ENCODE measurements at regions not wholly inside any gene's neighbourhood (a gene's known extent, or its start where the extent isn't known, plus 50 kb on each side); places are given as distances from the start of the nearest gene placed in this dataset.
"Not testable (repeated sequence)": the region's sequence is repeated elsewhere in the genome, so short reads cannot be mapped to it uniquely, and the experiment has no call there.

- Mint-ChIP-seq H3K27me3 (no peaks in the 10 kb centered on the region), H3K27ac (no peak overlapping the region), H3K9me3 (peaks cover 4% of the 10 kb centered on the region), H3K36me3 (ENCODE audit: low read depth) (no peaks in the 10 kb centered on the region), H3K4me1 (no peaks in the 10 kb centered on the region), H3K4me3 (no peak overlapping the region)
- ChIA-PET CTCF (no interaction called here), POLR2A (no interaction called here)
- DNase-seq = no peak
- intact Hi-C loops (cut with micrococcal nuclease) = no loop called here
- no peak for TF ChIP-seq CTCF (IDR thresholded peaks at IDR 0.05)
- no peak for ATAC-seq (ENCODE audit: low read depth)
These were observed 224.2 kb downstream of the CNTN3 start for GRCh38 chr3:74390121-74390877.

DNA sequence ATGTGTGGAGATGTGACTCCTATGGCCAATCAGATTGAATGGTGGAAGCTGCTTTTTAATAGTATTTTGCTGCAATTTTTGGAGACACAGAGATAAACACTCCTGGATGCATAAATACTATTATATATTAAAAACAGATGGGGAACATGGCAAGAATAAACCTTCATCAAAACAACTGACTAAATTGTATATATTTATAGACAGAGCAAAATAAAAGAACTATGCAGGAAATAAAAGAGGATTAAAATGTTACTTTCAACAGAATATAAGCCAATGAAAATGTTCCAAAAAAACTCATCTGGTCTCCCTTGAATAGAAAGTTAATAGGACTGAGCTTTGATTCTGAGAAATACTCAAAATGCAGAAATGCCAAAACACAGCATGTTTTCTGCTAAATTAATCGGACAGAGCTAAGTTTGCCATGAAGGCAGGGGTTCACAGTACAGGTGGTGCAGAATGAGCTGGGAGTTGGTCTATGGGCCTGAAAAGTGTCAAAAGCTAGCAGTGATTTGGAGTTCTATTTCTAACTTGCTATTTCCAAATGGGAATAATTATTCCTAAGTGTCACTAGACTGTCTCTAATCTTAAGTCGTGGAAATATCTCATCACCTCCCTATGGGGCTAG lies 227.2 kb downstream of the CNTN3 start:
- Mint-ChIP-seq H3K4me3 (no peak overlapping the region), H3K36me3 (ENCODE audit: low read depth) (no peaks in the 10 kb centered on the region), H3K27ac (no peak overlapping the region), H3K27me3 (no peaks in the 10 kb centered on the region), H3K4me1 (no peaks in the 10 kb centered on the region), H3K9me3 (peaks cover 7% of the 10 kb centered on the region)
- ChIA-PET CTCF (no interaction called here), POLR2A (no interaction called here)
- intact Hi-C loops (cut with micrococcal nuclease) = no loop called here
- ATAC-seq (ENCODE audit: low read depth) (no peak), DNase-seq (no peak)
- no peak for TF ChIP-seq CTCF (IDR thresholded peaks at IDR 0.05)

GRCh38 chr3:74384159-74384558 lies 230.3 kb downstream of the CNTN3 start:
- no peak for TF ChIP-seq CTCF (IDR thresholded peaks at IDR 0.05)
- Mint-ChIP-seq H3K9me3 (peaks cover 3% of the 10 kb centered on the region), H3K27ac (no peak overlapping the region), H3K27me3 (no peaks in the 10 kb centered on the region), H3K36me3 (ENCODE audit: low read depth) (no peaks in the 10 kb centered on the region), H3K4me3 (no peak overlapping the region), H3K4me1 (no peaks in the 10 kb centered on the region)
- ChIA-PET POLR2A (no interaction called here), CTCF (no interaction called here)
- DNase-seq (no peak), ATAC-seq (ENCODE audit: low read depth) (no peak)
- intact Hi-C loops (cut with micrococcal nuclease) = no loop called here

DNA sequence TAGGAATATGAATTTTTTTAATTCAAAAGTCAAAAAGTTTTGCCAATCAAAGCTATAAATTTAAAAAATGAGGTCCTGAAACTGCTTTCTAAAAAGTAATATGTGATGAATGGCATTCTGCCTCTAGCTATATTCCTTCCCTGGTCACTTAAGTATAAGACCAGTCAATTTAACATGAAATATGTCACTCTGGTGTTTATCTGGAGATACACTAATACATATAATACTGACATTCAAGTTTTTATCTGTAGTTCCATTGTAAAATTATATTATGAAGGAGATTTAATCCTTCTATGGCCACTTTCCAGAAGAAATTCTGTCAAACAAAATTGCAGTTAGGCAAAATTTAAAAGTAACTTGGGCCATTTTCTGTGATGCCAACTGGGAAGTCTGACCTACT lies 236.8 kb downstream of the CNTN3 start:
- no peak overlapping the region for H3K4me3 Mint-ChIP-seq
- no peak for ATAC-seq (ENCODE audit: low read depth)
- POLR2A ChIA-PET = no interaction called here
- CTCF ChIA-PET = no interaction called here
- intact Hi-C loops (cut with micrococcal nuclease) = no loop called here
- no peak for DNase-seq
- H3K36me3 Mint-ChIP-seq (ENCODE audit: low read depth) = no peaks in the 10 kb centered on the region
- peaks cover 9% of the 10 kb centered on the region for H3K9me3 Mint-ChIP-seq
- TF ChIP-seq CTCF (IDR thresholded peaks at IDR 0.05) = no peak
- H3K4me1 Mint-ChIP-seq = no peaks in the 10 kb centered on the region
- H3K27ac Mint-ChIP-seq = no peak overlapping the region
- no peaks in the 10 kb centered on the region for H3K27me3 Mint-ChIP-seq

DNA sequence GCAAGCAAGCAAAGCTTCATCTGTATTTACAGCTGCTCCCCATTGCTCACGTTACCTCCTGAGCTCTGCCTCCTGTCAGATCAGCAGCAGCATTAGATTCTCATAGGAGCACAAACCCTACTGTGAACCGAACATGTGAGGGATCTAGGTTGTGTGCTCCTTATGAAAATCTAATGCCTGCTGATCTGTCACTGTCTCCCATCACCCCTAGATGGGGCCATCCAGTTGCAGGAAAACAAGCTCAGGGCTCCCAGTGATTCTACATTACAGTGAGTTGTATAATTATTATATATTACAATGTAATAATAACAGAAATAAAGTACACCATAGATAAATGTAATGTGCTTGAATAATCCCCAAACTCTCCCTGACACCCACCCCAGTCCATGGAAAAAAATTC lies 238.1 kb downstream of the CNTN3 start:
- H3K4me3 Mint-ChIP-seq; DNase-seq; H3K27me3 Mint-ChIP-seq; H3K36me3 Mint-ChIP-seq (ENCODE audit: low read depth); POLR2A ChIA-PET; H3K9me3 Mint-ChIP-seq; CTCF ChIA-PET; H3K27ac Mint-ChIP-seq; ATAC-seq (ENCODE audit: low read depth); H3K4me1 Mint-ChIP-seq; intact Hi-C loops (cut with micrococcal nuclease): not testable (repeated sequence)

Measured in activated B cell treated with CpG ODN at 0.5 μM for 24 hours (primary cell).